Esophagus (tissue), 2 donors: ENCODE measurements at regions not wholly inside any gene's neighbourhood (a gene's known extent, or its start where the extent isn't known, plus 50 kb on each side); places are given as distances from the start of the nearest gene placed in this dataset.

Source experiments
- H3K27ac ChIP-seq, 2 donors: one replicate each; pipeline ENCODE4 v1.5.1; 2013; ENCODE audit warnings: low read depth in 2 of 2, mild to moderate bottlenecking in 2 of 2, inconsistent platforms in 1 of 2, low read length in 1 of 2, moderate library complexity in 1 of 2
- H3K27me3 ChIP-seq, 2 donors: one replicate each; pipeline ENCODE4 v1.6.1; 2013; ENCODE audit warnings: low read length in 2 of 2, control low read depth in 1 of 2, mild to moderate bottlenecking in 1 of 2; ENCODE audit not compliant: insufficient read depth in 2 of 2, control insufficient read depth in 1 of 2
- H3K36me3 ChIP-seq, 2 donors: one replicate each; pipeline ENCODE4 v1.6.1; 2013; ENCODE audit warnings: low read length in 1 of 2; ENCODE audit not compliant: control insufficient read depth in 2 of 2, insufficient read depth in 2 of 2
- H3K4me1 ChIP-seq, 2 donors: one replicate each; pipeline ENCODE4 v1.6.1; 2013; ENCODE audit warnings: low read length in 1 of 2; ENCODE audit not compliant: control insufficient read depth in 2 of 2, insufficient read depth in 2 of 2
- H3K4me3 ChIP-seq, 2 donors: one replicate each; pipeline ENCODE4 v1.5.1; 2013; ENCODE audit warnings: low read length in 2 of 2, mild to moderate bottlenecking in 2 of 2, low read depth in 1 of 2, moderate library complexity in 1 of 2
- H3K9me3 ChIP-seq, 2 donors: one replicate each; pipeline ENCODE4 v1.6.1; 2013; ENCODE audit warnings: mild to moderate bottlenecking in 2 of 2, low read depth in 1 of 2, low read length in 1 of 2, moderate library complexity in 1 of 2; ENCODE audit not compliant: control insufficient read depth in 2 of 2, insufficient read depth in 1 of 2
- WGBS, 2 donors: extraction: QIAGEN DNeasy Blood & Tissue Kit; methylation state at CpG; one replicate each; pipeline ENCODE4 v1.1.7; 2013; 5-methylcytosine and 5-hydroxymethylcytosine counted together
- donor health status: healthy with polysubstance abuse.
- donor health status: Bipolar disorder and iron deficiency.

DNA sequence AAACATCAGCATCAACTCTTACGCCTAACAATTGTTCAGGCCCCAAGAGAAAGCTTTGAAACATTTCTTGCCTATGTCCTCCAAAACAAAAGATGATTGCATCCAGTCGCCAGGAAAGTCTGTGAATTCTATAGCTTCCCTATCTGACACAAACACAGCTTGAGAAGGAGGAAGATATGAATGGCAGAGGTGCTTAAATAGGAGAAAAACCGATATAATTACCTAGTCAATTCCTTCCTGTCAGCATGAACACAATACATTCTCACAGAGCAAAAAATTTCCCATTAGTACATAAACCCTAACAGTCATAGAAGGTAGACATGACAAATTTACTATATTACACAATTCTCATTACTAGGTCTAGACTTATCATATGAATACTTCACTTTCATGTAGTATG, 326.5 kb downstream of the CGGBP1 start:
- Histone ChIP-seq H3K9me3 (no peaks in the 10 kb centered on the region), H3K27ac (no peak overlapping the region), H3K4me3 (no peak overlapping the region), H3K4me1 (no peaks in the 10 kb centered on the region), H3K36me3 (no peaks in the 10 kb centered on the region), H3K27me3 (no peaks in the 10 kb centered on the region)
- 66 to 69% methylated on average over 3 of the region's 3 CpGs for WGBS, 2 donors

DNA sequence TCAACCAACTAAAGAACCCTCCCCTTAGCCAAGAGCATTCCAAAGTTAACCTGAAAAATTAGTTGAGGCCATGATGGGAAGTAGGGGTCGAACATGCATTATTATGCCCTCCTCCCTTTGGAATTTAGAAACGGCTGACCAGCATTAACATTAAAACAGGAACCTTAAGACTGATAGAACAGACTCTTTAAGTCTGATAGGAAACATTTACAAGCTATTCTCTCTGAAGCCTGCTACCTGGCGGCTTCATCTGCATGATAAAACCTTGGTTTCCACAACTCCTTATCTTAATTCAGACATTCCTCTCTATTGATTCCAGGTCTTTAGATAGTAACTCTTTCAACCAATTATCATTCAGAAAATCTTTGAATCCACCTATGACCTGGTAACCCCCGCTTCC, 331.0 kb downstream of the CGGBP1 start:
- Histone ChIP-seq H3K4me3 (no peak overlapping the region), H3K36me3 (no peaks in the 10 kb centered on the region), H3K27ac (no peak overlapping the region), H3K4me1 (no peaks in the 10 kb centered on the region), H3K9me3 (no peaks in the 10 kb centered on the region), H3K27me3 (no peaks in the 10 kb centered on the region)
- 72 to 73% methylated on average over 4 of the region's 4 CpGs for WGBS, 2 donors

DNA sequence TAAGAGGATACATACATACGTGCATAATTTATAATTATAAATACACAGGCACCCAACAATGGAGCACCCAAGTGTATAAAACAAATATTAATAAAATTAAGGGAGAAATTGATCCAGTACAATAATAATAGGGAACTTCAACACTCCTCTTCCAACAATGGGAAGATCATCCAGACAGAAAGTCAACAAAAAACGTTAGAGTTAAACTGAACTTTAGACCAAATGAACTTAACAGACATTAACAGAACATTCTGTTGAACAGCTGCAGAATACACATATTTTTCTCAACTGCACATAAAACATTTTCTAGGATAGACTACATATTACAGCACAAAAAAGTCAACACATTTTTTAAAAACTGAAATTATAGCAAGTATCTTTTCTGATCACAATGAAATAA, 339.7 kb downstream of the CGGBP1 start:
- Histone ChIP-seq H3K4me1 (no peaks in the 10 kb centered on the region), H3K27me3 (no peaks in the 10 kb centered on the region), H3K36me3 (no peaks in the 10 kb centered on the region), H3K9me3 (no peaks in the 10 kb centered on the region), H3K27ac (no peak overlapping the region), H3K4me3 (no peak overlapping the region)
- WGBS, 2 donors: 56 to 57% methylated on average over 2 of the region's 2 CpGs

DNA sequence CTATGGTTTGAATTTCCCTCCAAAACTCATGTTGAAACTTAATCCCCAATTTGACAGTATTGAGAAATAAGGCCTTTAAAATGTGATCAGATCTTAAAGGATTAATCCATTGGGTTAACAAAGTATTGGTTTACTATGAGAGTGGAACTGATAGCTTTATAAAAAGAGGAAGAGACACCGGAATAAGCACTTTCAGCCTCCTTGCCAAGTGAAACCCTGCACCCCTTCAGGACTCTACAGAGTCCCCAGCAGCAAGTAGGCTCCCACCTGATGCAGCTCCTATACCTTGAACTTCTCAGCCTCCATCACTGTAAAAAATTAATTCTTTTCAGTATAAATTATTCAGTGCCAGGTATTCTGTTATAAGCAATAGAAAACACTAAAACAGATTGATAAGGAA, 348.3 kb downstream of the CGGBP1 start:
- 56 to 76% methylated on average over 1 of the region's 1 CpG for WGBS, 2 donors
- no peaks in the 10 kb centered on the region for H3K9me3 ChIP-seq

DNA sequence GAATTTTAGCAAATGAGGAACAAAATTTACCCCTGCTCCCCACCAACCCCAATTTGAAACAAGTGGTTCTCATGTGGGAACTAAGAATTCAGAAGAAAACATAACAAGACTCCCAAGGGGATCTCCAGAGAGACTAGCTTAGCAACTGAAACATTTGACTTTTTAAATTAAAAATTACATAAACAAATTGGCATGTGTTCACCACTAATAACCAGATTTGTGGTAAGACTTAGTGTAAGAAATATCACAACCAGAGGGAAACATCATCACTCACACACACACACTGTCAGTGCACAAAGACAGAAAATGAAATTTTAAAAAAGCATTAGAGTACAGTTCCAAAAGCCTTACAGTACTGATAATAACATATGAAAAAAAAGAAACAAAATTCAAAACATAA, 348.8 kb downstream of the CGGBP1 start:
- Histone ChIP-seq H3K9me3 (no peaks in the 10 kb centered on the region), H3K27me3 (no peaks in the 10 kb centered on the region)

More for the DNA sequence above, 348.3 kb downstream of the CGGBP1 start:
- Histone ChIP-seq H3K36me3 (no peaks in the 10 kb centered on the region), H3K27me3 (no peaks in the 10 kb centered on the region), H3K4me3 (no peak overlapping the region), H3K4me1 (no peaks in the 10 kb centered on the region), H3K27ac (no peak overlapping the region)

DNA sequence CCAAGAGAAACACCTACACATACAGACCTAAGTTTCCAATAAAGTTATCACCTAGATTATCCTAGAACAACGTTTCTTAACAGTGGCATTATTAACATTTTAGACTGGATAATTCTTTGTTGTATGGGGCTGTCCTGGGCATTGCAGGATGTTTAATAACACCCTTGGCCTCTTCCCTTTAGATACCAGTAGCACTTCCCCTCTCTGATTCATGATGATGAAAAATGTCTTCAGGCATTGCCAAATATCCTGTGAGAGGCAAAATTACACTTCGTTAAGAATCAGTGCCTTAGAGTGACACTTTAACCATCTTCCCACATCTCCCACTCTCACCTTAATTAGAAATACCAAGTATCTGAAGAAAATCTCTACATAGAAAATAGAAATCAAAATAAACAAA, 352.6 kb downstream of the CGGBP1 start:
- Histone ChIP-seq H3K27me3 (no peaks in the 10 kb centered on the region), H3K27ac (no peak overlapping the region), H3K36me3 (no peaks in the 10 kb centered on the region), H3K4me3 (no peak overlapping the region), H3K4me1 (no peaks in the 10 kb centered on the region), H3K9me3 (no peaks in the 10 kb centered on the region)
- 66 to 68% methylated on average over 2 of the region's 2 CpGs for WGBS, 2 donors

More for the DNA sequence above, 348.8 kb downstream of the CGGBP1 start:
- H3K27ac ChIP-seq: no peak overlapping the region
- H3K4me1 ChIP-seq: no peaks in the 10 kb centered on the region
- no peak overlapping the region for H3K4me3 ChIP-seq
- no peaks in the 10 kb centered on the region for H3K36me3 ChIP-seq

DNA sequence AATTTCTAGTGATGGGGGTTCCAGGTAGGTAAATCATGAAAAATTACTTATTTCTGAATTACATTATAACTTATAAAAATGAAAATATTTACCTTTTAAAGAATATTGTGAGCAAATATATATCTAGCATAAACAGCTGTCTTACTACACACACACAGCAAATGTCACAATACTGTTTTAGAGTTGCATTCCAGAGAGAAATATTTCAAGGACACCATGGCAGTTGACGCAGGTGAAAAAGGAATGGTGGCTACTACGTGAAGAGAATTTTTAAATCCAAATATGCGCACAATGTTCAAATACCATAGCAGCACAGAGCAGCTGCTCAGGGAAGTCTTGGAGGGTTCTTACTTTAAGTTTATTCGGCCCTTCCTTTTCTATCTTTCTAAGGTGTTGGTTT, 356.2 kb downstream of the CGGBP1 start:
- Histone ChIP-seq H3K27me3 (no peaks in the 10 kb centered on the region), H3K4me1 (no peaks in the 10 kb centered on the region), H3K9me3 (no peaks in the 10 kb centered on the region), H3K36me3 (no peaks in the 10 kb centered on the region), H3K4me3 (no peak overlapping the region), H3K27ac (no peak overlapping the region)
- WGBS, 2 donors: 84 to 89% methylated on average over 4 of the region's 4 CpGs

DNA sequence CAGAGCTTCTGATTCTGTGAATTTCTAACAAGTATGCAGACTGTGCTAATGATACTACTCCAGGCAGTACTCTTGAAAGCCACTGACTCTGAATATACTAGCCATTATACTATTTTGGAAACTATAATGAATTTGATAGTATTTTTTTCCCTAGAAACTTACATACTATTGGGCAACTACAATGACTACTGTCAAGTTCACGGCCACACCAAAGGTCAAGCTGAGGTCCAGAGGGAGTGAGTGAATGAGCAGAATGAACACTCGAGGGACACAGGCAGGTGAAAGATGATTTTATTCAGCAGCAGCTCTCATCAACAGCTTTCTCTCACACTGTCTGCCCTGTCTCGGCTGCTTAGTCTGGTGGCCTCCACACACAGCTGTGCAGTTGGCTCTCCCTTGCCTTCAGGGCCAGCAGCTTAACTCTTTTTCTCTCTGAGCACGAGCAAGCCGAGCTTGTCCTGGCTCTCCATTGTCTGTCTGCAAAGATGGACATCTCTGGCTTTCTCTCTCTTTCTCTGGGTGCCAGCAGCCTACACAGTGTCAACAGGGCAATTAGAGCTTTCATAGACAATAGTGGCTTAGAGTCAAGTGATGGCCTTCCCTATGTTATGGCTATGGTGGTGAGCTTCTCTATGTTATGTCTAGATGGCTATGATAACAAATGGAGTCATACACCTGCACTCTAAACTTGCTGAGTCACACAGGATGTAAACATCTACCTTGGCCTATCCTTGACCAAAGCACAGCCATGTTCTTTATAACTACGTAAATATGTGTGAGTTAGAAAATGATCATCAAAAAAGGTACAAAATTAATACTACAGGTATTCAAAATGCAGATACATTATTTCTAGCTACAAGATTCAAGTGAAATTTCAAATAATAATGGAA, 362.4 kb downstream of the CGGBP1 start:
- 73 to 74% methylated on average over 6 of the region's 6 CpGs for WGBS, 2 donors
- Histone ChIP-seq H3K4me1 (no peaks in the 10 kb centered on the region), H3K27me3 (no peaks in the 10 kb centered on the region), H3K9me3 (no peaks in the 10 kb centered on the region), H3K27ac (no peak overlapping the region), H3K4me3 (no peak overlapping the region), H3K36me3 (no peaks in the 10 kb centered on the region)

DNA sequence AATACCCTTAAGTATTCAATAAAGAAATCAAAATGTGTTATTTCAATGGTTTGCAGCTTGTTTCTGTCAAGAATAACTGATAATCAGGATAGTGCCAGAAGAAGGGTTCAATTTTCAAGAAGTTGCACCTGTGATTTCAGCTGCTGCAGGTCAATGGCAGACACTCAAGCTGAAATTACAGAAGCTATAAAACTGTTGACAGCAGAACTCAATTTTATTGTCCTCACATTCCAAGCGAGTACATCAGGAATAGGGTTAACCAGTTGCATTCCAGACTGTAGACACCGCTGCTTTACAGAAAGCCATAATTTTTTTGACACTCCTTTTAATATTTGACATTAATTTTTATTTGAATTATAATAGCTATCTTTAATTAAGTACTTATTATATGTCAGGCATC, 364.1 kb downstream of the CGGBP1 start:
- H3K27me3 ChIP-seq: no peaks in the 10 kb centered on the region
- H3K4me1 ChIP-seq: no peaks in the 10 kb centered on the region
- H3K36me3 ChIP-seq: no peaks in the 10 kb centered on the region
- WGBS, 2 donors: 62 to 71% methylated on average over 2 of the region's 2 CpGs
- no peaks in the 10 kb centered on the region for H3K9me3 ChIP-seq
- no peak overlapping the region for H3K4me3 ChIP-seq
- H3K27ac ChIP-seq: no peak overlapping the region

DNA sequence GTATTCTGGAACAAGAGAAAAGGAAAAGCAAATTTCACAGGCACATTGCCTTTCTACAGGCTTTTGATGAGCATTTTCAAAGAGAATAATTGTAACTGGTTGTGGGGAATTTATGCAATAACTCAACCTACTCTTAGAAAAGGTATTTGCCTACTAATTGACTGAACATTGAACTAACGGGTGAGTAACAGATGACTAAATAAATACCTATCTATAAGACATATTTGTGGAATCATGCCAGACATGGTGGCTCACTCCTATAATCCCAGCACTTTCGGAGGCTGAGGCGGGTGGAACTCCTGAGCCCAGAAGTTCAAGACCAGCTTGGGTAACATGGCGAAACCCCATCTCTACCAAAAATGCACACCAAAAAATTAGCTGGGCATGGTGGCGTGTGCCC, 367.7 kb downstream of the CGGBP1 start:
- WGBS, 2 donors: 86 to 87% methylated on average over 5 of the region's 5 CpGs
- no peaks in the 10 kb centered on the region for H3K9me3 ChIP-seq
- H3K4me3 ChIP-seq: no peak overlapping the region
- H3K27me3 ChIP-seq: no peaks in the 10 kb centered on the region
- no peaks in the 10 kb centered on the region for H3K4me1 ChIP-seq
- H3K27ac ChIP-seq: no peak overlapping the region
- no peaks in the 10 kb centered on the region for H3K36me3 ChIP-seq
